ENCODE measurements at regions not wholly inside any gene's neighbourhood (a gene's known extent, or its start where the extent isn't known, plus 50 kb on each side); places are given as distances from the start of the nearest gene placed in this dataset.
"Not testable (repeated sequence)": the region's sequence is repeated elsewhere in the genome, so short reads cannot be mapped to it uniquely, and the experiment has no call there.

- DNase-seq = no peak
These were observed 766.4 kb downstream of the FAM181B start for GRCh38 chr11:81967242-81967641.

GRCh38 chr11:81966340-81966739 is 767.3 kb downstream of the FAM181B start:
- no peak for DNase-seq

- peak in 1 of 2 donors; percentile 61 for DNase-seq
These were observed 770.6 kb downstream of the FAM181B start for GRCh38 chr11:81963018-81963417.

DNA sequence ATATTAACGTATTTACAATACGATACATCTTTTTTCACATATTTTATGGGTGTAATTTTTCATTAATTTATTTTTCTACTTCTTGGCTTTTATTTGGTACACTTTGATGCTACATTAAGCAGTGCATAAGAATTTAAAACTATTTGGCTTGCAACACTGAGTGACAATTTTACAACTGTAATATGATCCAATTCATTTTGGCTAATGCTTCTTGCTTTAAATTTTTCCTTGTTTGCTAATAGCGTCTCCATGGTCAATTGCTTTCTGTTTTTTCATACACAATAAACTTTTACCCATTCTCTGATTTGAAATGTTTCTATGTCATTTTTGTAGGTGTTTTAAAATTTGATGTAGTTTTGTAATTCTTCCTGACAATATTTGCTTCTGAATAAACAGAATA is 773.2 kb downstream of the FAM181B start:
- DNase-seq = no peak

DNA sequence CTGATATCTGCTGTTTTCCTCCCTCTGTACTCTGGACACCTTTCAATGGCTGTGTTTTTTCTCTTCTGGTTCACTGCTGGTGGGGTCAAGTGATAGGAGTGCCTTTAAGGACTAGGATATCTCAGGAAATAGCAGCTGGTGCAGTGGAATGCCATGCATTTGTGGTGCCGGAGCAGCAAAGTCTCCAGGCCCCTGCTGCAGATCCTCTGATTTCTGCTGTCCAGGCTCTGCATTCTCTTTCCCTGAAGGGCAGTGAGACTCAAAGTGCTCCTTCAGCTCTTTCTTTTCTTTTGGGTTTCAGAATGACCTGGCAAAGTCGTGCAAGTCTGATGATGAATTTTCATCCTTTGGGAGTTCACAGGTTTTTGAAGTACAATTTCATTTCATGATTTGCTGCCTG is 774.3 kb downstream of the FAM181B start:
- DNase-seq = no peak

DNA sequence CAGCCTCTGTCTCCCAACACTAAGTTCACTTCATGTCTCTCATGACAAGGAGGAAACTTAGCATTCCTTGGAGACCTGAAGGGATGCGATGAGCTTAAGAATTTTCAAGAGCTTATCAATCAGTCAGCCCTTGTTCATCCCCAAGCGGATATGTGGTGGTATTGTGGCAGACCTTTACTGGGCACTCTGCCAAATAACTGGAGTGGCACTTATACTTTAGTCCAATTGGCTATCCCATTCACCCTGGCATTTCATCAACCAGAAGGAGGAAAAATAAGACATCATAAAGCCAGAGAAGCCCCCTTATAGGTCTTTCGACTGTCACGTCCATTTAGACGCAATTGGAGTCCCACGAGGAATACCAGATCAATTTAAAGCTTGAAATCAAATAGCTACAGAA is 779.4 kb downstream of the FAM181B start:
- DNase-seq = not testable (repeated sequence)

DNA sequence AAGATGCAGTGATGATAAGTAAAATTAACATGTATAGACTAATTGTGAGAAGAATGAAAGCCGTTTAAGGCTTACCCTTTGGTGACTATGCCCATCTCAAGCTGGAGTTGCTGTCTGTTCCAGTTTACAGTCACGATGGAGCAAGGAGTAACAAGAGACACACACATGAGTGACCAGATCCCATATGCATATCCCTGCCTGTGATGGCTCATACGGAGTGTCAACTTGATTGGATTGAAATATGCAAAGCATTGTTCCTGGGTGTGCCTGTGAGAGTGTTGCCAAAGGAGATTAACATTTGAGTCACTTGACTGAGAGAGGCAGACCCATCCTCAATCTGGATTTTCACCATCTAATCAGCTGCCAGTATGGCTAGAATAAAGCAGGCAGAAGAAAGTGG is 786.8 kb downstream of the FAM181B start:
- no peak for DNase-seq

- no peak for DNase-seq
These were observed 791.0 kb downstream of the FAM181B start for GRCh38 chr11:81942646-81943045.

GRCh38 chr11:81941998-81942397 is 791.7 kb downstream of the FAM181B start:
- no peak for DNase-seq

DNA sequence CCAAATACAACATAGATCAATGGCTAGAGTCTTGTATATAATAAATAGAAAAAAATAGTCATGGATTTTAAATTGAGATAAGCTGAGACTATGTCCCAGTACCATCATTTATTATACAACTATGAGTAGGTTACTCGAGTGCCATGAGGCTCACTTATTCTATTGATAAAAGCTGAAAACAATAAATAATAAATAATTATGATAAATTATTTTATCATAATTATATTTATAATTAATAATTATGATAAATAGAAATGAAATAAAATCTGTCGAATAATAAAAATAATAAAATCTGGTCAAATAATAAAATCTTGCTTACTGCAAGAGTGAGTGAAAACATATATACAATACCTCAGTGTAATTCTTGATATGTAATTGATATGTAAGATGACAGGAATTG is 801.4 kb downstream of the FAM181B start:
- DNase-seq = no peak

GRCh38 chr11:81920205-81920604 is 813.5 kb downstream of the FAM181B start:
- DNase-seq = no peak

- no peak for DNase-seq
These were observed 817.2 kb downstream of the FAM181B start for GRCh38 chr11:81916451-81916850.

DNA sequence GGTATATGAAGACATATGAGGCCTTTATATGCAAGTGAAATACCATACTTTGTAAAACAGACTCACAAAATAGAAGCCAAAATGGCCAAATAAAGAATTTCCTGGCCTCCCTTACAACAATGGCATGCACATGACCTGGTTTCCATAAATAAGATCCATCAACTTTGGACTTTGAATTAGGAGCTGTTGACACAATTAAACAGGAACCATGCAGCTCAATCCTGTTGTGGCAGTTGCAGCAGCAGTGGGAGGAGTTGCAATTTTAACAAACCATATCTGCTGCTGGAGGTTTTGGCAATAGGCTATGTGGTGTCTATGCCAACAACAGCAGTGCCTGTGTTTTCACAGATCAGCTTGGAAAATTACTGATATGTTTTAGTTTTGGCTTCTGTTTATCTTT is 818.6 kb downstream of the FAM181B start:
- DNase-seq = no peak

DNA sequence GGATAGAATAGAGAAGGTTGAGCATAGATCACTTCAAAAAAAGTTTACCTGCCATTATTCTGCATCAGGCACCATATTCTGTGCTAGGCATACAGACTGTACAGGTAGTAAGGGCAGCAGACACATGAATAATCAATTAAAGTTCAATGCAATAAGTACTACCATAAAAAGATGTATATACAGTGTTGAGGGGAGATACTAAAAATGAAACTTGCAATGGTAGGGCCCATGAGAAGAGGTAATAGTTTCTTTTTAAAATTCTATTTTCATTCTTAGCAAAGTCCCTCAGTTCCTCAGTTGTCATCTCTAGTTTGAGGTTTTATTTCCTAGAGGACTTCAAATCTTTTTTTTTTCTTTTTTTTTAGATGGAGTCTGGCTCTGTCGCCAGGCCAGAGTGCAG is 819.9 kb downstream of the FAM181B start:
- no peak for DNase-seq

- DNase-seq = no peak
These were observed 825.7 kb downstream of the FAM181B start for GRCh38 chr11:81907996-81908395.

DNA sequence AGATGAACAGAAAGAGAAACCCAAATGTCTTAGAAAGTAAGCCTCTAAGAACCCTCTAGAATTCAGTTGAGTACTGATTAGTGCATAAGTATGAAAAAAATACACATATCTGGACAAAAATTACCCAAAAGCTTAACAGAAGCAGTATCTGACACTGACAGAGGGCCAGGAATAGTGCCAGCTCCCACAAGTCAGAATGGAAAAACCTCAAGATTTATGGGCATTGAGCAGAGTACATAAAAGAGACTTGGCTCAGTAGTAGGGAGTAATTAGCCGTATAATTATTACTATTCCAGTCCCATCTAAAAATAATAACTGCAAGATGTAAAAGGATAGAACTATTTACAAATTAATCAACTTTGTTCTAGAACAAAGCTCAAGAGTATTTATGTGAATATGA is 834.5 kb downstream of the FAM181B start:
- no peak for DNase-seq

- no peak for DNase-seq
These were observed 836.0 kb downstream of the FAM181B start for GRCh38 chr11:81897639-81898038.

DNA sequence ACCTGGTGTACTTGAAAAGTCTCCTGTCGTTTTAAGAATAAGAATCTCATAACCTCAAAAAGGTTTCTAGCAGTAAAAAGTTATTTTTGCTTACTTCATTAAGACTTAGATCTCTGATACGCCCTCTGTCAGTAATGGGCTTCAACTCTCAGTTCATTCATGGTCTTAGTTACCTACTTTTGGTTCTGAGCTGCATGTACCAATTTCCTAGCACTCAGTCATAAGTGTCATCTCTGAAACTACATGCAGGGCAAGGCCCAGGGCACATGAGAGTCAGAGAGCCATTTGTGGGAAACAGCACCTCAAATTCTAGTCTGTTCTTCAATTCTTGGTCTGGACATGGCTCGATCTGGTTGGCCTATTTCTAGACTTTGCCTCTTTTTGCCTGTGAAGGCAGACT is 838.4 kb downstream of the FAM181B start:
- no peak for DNase-seq

GRCh38 chr11:81892770-81893635 is 840.7 kb downstream of the FAM181B start:
- DNase-seq = no peak

DNA sequence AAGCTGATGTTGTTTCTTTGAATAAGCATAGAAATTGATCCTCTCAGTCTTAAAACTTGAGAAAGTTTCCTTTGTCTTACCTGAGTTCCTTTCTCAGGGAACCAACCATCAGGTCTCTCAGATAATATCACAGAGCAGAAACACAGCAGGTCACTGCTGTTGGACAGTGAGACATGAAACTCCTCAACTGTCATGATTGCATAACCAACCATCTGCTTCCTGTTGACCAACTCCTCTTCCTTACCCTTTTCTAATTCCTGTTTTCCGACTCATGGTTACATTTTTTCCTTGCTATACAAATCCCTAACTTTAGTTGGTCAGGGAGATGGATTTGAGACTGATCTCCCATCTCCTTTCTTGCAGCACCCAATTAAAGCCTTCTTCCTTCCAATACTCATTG is 845.3 kb downstream of the FAM181B start:
- DNase-seq = no peak

DNA sequence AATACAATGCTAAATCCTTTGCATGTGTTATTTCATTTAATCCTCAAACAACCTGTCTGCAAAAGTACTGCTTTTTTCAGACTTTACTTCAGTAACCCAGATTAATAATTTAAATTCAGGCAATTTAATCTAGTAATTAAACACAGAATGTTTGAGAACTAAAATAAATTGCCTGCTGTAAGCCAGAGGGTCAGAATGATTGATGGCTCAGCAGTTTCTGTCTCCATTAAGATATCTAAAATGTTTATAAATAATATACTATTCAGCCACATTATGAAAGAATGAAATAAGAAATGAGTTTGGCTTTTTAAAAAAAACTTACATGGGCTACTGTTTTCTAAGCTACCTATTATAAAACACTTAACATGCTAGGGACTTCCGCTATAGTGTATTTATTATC is 846.0 kb downstream of the FAM181B start:
- no peak for DNase-seq

GRCh38 chr11:81886406-81887075 is 847.1 kb downstream of the FAM181B start:
- no peak for DNase-seq

DNA sequence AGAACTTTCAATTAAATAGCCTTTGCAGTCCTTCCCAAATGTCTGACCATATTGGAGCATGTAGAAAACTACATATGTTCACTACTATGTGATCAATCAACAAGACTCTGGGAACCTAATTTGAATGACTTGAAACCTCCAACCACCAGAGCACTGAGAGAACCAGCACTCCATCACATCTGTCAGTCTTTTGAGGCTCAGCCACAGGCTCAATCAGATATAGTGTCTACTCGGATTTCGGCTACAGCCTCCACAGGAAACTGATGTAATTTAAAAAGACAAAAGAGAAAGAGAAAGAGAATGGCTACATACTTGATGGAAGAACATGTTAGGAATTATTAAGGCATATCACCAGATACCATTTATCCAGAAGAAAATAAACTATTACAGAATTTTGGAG is 859.0 kb downstream of the FAM181B start:
- DNase-seq = peak in 1 of 2 donors; percentile 47

DNA sequence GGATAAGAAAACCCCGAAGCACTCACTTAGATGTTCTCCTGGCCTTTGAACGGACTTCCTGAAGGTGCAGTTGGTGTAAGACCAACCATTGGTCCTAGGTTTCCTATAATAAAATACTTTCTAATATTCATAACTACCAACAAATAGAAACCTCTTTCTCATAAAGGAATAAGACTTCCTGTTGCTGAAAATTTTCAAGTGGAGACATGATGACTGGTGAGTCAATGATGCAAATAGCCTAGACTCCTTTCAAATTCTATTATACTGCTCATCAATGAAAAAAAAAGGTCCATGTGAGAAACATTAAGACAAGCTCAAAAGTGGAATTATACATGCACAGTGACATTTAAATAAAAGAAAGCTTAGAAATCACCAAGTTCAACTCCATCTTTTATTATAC is 862.8 kb downstream of the FAM181B start:
- DNase-seq = no peak

DNA sequence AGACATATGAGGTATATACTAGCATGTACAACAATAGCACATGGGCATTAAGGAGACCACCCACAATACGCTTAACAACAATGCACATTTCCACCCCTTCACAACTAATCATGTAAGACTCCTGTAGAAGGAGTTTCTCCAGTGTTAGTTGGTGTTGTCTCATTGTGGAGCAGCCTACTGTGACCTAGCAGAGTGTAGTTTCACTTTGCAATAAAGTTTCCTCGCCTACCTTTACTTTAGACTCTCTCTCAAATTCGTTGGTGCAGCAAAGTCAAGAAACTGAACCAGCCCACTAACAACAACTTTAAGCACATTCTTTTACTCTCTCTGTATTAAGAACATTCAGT is 863.6 kb downstream of the FAM181B start:
- DNase-seq = no peak

Measured in CD4-positive, alpha-beta T cell treated with Interferon alpha-2 for 1 hour (primary cell).